ENCODE measurements at regions not wholly inside any gene's neighbourhood (a gene's known extent, or its start where the extent isn't known, plus 50 kb on each side); places are given as distances from the start of the nearest gene placed in this dataset.

DNA sequence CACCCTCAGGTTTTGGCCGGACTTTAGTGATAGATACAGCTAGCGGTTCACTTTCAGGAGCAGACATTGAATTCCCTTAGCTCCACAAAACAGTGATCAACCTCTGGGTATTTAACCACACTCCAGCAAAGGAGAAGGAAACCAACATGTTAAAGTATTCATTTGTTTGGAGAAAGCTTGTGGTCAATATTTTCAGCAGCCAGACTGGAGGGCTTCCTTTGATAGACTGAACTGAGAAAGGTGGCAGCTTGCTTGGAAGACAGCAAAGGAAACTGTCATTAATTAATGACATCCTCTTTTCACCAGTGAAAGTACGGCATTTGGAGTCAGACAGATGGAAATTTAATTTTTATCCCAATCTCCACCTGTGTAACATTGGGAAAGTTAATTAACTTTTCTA lies 289.1 kb upstream of the CLNK start:
- intact Hi-C loops (cut with micrococcal nuclease): no loop called here
- Mint-ChIP-seq H3K27me3 (ENCODE audit: low read depth) (no peaks in the 10 kb centered on the region), H3K27ac (no peak overlapping the region), H3K4me1 (ENCODE audit: low read depth) (no peaks in the 10 kb centered on the region), H3K36me3 (ENCODE audit: low read depth) (no peaks in the 10 kb centered on the region), H3K9me3 (peaks cover 5% of the 10 kb centered on the region), H3K4me3 (ENCODE audit: low read depth) (no peak overlapping the region)
- no peak for DNase-seq (ENCODE audit: low spot score)

DNA sequence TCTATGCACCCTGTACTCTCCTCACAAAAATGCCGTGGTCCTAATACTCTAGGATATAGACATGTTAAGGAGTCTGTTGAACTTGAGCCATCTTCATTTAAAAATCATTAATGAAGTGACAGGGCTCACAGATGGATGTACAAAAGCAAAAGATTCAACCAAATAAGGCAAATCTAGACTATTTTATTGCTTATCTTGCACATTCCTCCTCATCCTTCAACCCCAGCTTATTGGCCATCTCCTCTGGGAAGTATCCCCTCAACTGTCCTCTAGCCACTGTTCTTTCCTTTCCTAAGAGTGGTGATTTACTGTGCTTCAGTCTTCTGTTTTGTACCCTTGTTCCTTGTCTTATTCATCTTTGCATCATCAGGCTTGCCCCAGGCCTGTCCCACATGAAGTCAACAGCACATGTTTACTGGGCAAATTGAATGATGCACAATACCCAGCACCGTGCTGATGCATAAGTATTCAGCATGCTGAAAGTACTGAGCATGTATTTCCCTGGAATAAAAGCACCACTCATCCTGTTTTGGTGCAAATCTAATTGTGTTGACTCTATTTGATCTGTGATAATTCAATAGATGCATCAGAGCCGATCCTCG lies 287.3 kb upstream of the CLNK start:
- Mint-ChIP-seq H3K4me1 (ENCODE audit: low read depth) (no peaks in the 10 kb centered on the region), H3K4me3 (ENCODE audit: low read depth) (no peak overlapping the region), H3K27ac (no peak overlapping the region), H3K9me3 (peaks cover 5% of the 10 kb centered on the region), H3K27me3 (ENCODE audit: low read depth) (no peaks in the 10 kb centered on the region), H3K36me3 (ENCODE audit: low read depth) (no peaks in the 10 kb centered on the region)
- no peak for DNase-seq (ENCODE audit: low spot score)
- intact Hi-C loops (cut with micrococcal nuclease): no loop called here

- H3K36me3 Mint-ChIP-seq (ENCODE audit: low read depth): no peaks in the 10 kb centered on the region
Observed at GRCh38 chr4:10965196-10965595, 280.6 kb upstream of the CLNK start.

DNA sequence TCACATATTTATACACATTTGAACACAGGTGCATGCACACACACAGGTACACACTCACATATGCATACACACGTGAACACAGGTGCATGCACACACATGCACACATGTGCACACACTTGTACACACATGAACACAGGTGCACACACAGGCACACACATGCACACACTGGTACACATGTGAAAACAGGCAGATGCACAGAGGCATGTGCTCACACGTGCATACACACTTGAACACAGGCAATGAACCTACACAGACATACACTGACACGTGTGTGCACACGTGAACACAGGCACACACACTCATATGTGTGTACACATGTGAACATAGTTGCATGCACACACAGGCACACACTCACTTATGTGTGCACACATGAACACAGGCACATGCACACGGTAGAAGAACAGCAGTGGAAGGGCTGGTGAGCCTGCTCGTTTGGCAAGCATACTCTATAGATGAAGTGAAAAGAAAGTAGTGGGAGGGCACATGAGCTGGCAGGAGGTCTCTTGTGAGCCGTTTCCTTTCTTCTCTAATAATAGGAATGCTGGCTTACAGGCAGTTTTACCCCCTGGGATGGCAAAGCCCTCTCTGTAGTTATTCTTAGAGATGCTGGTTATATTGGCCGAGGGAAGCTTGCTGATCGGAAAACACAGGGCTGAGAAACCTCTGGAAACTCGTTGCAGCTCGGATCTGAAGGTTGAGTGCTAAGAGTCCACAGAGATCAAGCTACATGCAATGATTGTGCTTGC lies 279.6 kb upstream of the CLNK start:
- Mint-ChIP-seq H3K4me1 (ENCODE audit: low read depth) (no peaks in the 10 kb centered on the region), H3K4me3 (ENCODE audit: low read depth) (no peak overlapping the region), H3K27ac (no peak overlapping the region), H3K9me3 (peaks cover 7% of the 10 kb centered on the region), H3K27me3 (ENCODE audit: low read depth) (peaks cover under 1% of the 10 kb centered on the region), H3K36me3 (ENCODE audit: low read depth) (no peaks in the 10 kb centered on the region)
- DNase-seq (ENCODE audit: low spot score): no peak
- intact Hi-C loops (cut with micrococcal nuclease): no loop called here

More at GRCh38 chr4:10965196-10965595, 280.6 kb upstream of the CLNK start:
- no peaks in the 10 kb centered on the region for H3K4me1 Mint-ChIP-seq (ENCODE audit: low read depth)
- H3K9me3 Mint-ChIP-seq: peaks cover 7% of the 10 kb centered on the region
- DNase-seq (ENCODE audit: low spot score): no peak
- no peak overlapping the region for H3K27ac Mint-ChIP-seq
- H3K4me3 Mint-ChIP-seq (ENCODE audit: low read depth): no peak overlapping the region
- no peaks in the 10 kb centered on the region for H3K27me3 Mint-ChIP-seq (ENCODE audit: low read depth)
- intact Hi-C loops (cut with micrococcal nuclease): no loop called here

DNA sequence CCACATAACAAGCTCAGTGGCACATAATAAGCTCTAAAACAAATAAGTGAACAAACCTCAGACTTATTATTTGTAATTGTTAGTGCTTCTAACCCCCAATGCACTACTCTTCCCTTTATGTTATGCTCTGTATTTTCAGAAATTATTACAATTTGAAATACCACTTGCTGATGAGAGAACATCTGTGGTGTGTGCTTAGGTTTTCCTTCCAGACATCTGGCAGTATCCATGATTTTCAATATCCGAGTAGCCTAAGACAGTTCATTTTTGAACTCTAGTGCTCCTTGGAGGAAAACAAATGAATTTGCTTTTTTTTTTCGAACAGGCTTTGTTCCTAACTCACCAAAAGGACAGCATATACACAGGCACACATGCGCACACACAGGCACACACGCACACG lies 278.7 kb upstream of the CLNK start:
- Mint-ChIP-seq H3K27me3 (ENCODE audit: low read depth) (peaks cover 5% of the 10 kb centered on the region), H3K4me1 (ENCODE audit: low read depth) (no peaks in the 10 kb centered on the region), H3K4me3 (ENCODE audit: low read depth) (no peak overlapping the region), H3K36me3 (ENCODE audit: low read depth) (no peaks in the 10 kb centered on the region), H3K9me3 (peaks cover 7% of the 10 kb centered on the region), H3K27ac (no peak overlapping the region)
- intact Hi-C loops (cut with micrococcal nuclease): no loop called here
- no peak for DNase-seq (ENCODE audit: low spot score)

GRCh38 chr4:10962246-10962645 lies 277.7 kb upstream of the CLNK start:
- H3K4me3 Mint-ChIP-seq (ENCODE audit: low read depth): no peak overlapping the region
- peaks cover 6% of the 10 kb centered on the region for H3K27me3 Mint-ChIP-seq (ENCODE audit: low read depth)
- H3K4me1 Mint-ChIP-seq (ENCODE audit: low read depth): no peaks in the 10 kb centered on the region
- no peaks in the 10 kb centered on the region for H3K36me3 Mint-ChIP-seq (ENCODE audit: low read depth)
- DNase-seq (ENCODE audit: low spot score): no peak
- intact Hi-C loops (cut with micrococcal nuclease): no loop called here
- H3K9me3 Mint-ChIP-seq: peaks cover 7% of the 10 kb centered on the region
- H3K27ac Mint-ChIP-seq: no peak overlapping the region

DNA sequence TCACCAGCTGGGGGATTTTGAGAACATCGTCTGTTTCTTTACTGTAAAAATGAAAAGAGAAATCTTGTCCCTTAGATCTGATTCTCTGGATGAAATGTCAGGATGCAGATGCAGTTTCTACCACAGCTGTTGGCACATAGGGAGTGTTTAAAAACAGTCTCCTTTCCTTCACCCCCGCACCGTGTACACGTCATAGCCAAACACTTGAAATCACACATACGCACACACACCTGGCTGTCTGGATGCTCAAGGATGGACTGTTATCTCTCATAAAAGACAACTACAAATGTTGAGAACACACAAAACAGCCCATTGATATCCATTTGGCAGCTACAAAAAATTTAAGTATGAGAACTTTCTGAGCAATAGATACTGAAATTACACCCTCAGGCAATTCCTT lies 275.8 kb upstream of the CLNK start:
- intact Hi-C loops (cut with micrococcal nuclease): no loop called here
- Mint-ChIP-seq H3K4me3 (ENCODE audit: low read depth) (no peak overlapping the region), H3K27me3 (ENCODE audit: low read depth) (peaks cover 13% of the 10 kb centered on the region), H3K27ac (no peak overlapping the region), H3K9me3 (peaks cover 7% of the 10 kb centered on the region), H3K36me3 (ENCODE audit: low read depth) (no peaks in the 10 kb centered on the region), H3K4me1 (ENCODE audit: low read depth) (peaks cover 3% of the 10 kb centered on the region)
- no peak for DNase-seq (ENCODE audit: low spot score)

DNA sequence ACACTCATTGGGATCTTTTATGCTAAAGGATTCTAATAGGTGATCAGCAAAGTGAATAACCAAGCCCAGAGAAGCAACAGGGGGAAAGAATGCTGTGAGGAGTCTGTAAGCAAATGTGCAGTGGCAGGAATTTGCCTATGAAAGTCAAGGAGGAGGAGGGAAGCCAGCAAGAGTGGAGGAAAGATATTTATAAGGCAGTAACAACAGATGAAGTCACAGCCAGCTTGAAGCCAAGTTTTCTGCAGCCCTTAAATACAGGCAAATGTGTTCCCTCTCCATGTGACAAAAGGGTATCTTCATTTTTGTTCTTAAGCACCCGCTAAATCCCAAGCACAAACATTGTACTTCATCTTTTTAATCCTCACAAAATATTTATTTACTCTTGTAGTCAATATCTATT lies 275.0 kb upstream of the CLNK start:
- H3K27me3 Mint-ChIP-seq (ENCODE audit: low read depth): peaks cover 13% of the 10 kb centered on the region
- peaks cover 7% of the 10 kb centered on the region for H3K9me3 Mint-ChIP-seq
- H3K27ac Mint-ChIP-seq: no peak overlapping the region
- intact Hi-C loops (cut with micrococcal nuclease): loop anchor here (10.0 kb wide), 2 partner anchors 65 to 285 kb away; no protein-coding TSS in a partner anchor
- no peak overlapping the region for H3K4me3 Mint-ChIP-seq (ENCODE audit: low read depth)
- H3K36me3 Mint-ChIP-seq (ENCODE audit: low read depth): no peaks in the 10 kb centered on the region
- no peak for DNase-seq (ENCODE audit: low spot score)
- H3K4me1 Mint-ChIP-seq (ENCODE audit: low read depth): peaks cover 8% of the 10 kb centered on the region

DNA sequence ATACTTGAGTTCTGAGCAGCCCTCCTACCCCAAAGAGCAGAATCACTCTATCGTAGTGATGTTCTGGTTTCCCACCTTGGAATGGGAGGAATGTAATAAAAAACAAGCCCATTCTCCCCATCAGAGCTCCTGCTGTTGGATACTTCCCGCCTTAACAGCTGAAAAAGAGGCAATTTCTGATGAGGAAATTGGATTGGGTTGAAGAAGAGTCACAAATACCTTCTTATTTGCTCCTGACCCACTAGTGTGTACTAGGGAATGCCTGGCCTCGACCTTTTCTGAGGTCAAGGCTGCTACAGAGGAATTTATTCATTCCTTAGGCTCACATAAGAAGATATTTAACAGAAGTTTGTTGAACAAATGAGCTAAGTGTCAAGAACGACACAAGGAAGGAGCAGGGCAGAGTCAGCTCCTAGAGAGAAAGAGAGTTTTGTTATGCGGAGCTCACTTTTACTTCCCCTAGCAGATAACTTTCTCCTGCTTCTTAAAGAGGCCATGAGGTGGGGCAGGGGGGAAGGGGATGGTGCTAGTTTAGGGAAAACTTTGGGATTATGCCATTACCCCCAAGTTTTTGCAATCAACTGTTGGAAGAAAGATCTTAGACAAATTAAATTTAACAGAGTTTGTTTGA lies 273.8 kb upstream of the CLNK start:
- intact Hi-C loops (cut with micrococcal nuclease): loop anchor here (10.0 kb wide), 2 partner anchors 64 to 284 kb away; no protein-coding TSS in a partner anchor
- Mint-ChIP-seq H3K4me3 (ENCODE audit: low read depth) (no peak overlapping the region), H3K27me3 (ENCODE audit: low read depth) (peaks cover 17% of the 10 kb centered on the region), H3K9me3 (no peaks in the 10 kb centered on the region), H3K36me3 (ENCODE audit: low read depth) (no peaks in the 10 kb centered on the region), H3K27ac (no peak overlapping the region), H3K4me1 (ENCODE audit: low read depth) (peaks cover 13% of the 10 kb centered on the region)
- no peak for DNase-seq (ENCODE audit: low spot score)

- H3K4me1 Mint-ChIP-seq (ENCODE audit: low read depth): peaks cover 13% of the 10 kb centered on the region
- intact Hi-C loops (cut with micrococcal nuclease): loop anchor here (5.0 to 10.0 kb wide), 3 partner anchors 57 to 369 kb away; no protein-coding TSS in a partner anchor
- DNase-seq (ENCODE audit: low spot score): no peak
- H3K27me3 Mint-ChIP-seq (ENCODE audit: low read depth): peaks cover 30% of the 10 kb centered on the region
- no peaks in the 10 kb centered on the region for H3K9me3 Mint-ChIP-seq
- no peak overlapping the region for H3K4me3 Mint-ChIP-seq (ENCODE audit: low read depth)
- H3K27ac Mint-ChIP-seq: no peak overlapping the region
- H3K36me3 Mint-ChIP-seq (ENCODE audit: low read depth): no peaks in the 10 kb centered on the region
Observed at GRCh38 chr4:10951306-10951705, 266.7 kb upstream of the CLNK start.

DNA sequence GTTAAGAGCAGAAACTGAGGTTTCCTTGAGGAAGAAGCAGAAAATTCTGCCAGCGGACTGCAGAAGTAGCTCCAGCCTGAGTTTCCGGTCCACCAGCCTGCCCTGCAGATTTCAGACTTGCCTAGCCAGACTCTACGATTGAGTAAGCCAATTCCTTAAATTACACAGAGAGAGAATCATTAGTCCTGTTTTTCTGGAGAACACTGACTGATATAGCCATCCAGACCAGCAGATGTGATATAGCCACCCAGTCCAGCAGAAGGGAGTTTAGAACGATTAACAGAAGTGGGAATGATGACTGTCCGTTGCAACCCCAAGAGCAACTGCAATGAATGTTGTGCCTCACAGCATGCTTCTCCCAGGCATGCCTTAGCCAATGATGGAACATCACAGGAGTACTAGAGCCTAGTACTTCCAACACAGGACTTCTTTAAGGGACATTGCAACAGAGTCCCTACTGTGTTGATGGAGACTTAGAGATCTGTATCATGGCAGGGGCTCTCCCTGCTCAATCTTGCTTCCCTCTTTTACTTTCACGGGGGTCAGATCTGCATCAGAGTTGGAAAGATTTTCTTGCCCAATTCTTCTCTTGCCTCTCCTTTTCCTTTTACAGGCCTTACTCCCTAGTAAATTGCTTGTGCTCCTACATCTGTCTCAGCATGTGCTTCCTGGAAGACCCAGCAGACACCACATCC lies 264.6 kb upstream of the CLNK start:
- no peak overlapping the region for H3K27ac Mint-ChIP-seq
- DNase-seq (ENCODE audit: low spot score): no peak
- H3K9me3 Mint-ChIP-seq: no peaks in the 10 kb centered on the region
- H3K27me3 Mint-ChIP-seq (ENCODE audit: low read depth): peaks cover 24% of the 10 kb centered on the region
- peaks cover 3% of the 10 kb centered on the region for H3K4me1 Mint-ChIP-seq (ENCODE audit: low read depth)
- intact Hi-C loops (cut with micrococcal nuclease): no loop called here
- H3K36me3 Mint-ChIP-seq (ENCODE audit: low read depth): no peaks in the 10 kb centered on the region
- no peak overlapping the region for H3K4me3 Mint-ChIP-seq (ENCODE audit: low read depth)

DNA sequence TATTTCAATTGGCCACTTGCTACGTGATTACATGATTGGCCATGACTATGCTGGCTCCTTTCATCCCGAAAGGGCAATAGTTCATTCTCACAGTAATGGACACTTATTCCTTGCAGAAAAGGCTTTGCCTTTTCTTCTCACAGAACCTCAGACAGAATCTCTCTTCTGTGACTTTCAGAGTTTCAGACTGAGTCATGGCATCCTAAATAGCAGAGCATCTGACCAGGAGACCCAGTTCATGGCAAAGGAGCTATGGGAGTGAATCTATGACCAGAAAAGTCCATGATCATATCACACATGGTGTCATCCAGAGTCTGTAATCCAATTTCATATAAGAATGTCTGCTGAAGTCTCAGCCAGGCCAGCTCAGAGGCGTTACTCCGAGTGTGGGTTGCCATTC lies 263.3 kb upstream of the CLNK start:
- Mint-ChIP-seq H3K9me3 (peaks cover under 1% of the 10 kb centered on the region), H3K36me3 (ENCODE audit: low read depth) (no peaks in the 10 kb centered on the region), H3K27ac (no peak overlapping the region), H3K27me3 (ENCODE audit: low read depth) (peaks cover 18% of the 10 kb centered on the region), H3K4me3 (ENCODE audit: low read depth) (no peak overlapping the region), H3K4me1 (ENCODE audit: low read depth) (no peaks in the 10 kb centered on the region)
- no peak for DNase-seq (ENCODE audit: low spot score)
- intact Hi-C loops (cut with micrococcal nuclease): no loop called here

- no peak for DNase-seq (ENCODE audit: low spot score)
- Mint-ChIP-seq H3K4me1 (ENCODE audit: low read depth) (no peaks in the 10 kb centered on the region), H3K27me3 (ENCODE audit: low read depth) (no peaks in the 10 kb centered on the region), H3K9me3 (peaks cover 22% of the 10 kb centered on the region), H3K36me3 (ENCODE audit: low read depth) (no peaks in the 10 kb centered on the region), H3K4me3 (ENCODE audit: low read depth) (no peak overlapping the region), H3K27ac (no peak overlapping the region)
- intact Hi-C loops (cut with micrococcal nuclease): no loop called here
Observed at GRCh38 chr4:10944321-10944720, 259.8 kb upstream of the CLNK start.

Measured in activated T-helper 2 cell treated with anti-CD3 and anti-CD28 coated beads, Interferon-gamma antibody, Interleukin-2, Interleukin-4, amounts not matched to agents 10 μg/mL and 5 μg/mL and 100 μg/mL, durations not matched to agents 14 hours and 24 hours and 36 hours (primary cell).